Hepatocyte (in vitro differentiated cells): ENCODE measurements at regions not wholly inside any gene's neighbourhood (a gene's known extent, or its start where the extent isn't known, plus 50 kb on each side); places are given as distances from the start of the nearest gene placed in this dataset.

Source experiments
- CTCF ChIP-seq: fragments of 200-600 bp; sonication (generic); IDR thresholded peaks from 2 replicates; pipeline ENCODE4 v1.5.1; 2016; ENCODE audit warnings: antibody characterized with exemption, mild to moderate bottlenecking; ENCODE audit not compliant: poor library complexity
- EZH2 ChIP-seq: fragments of 200-600 bp; sonication (generic); IDR thresholded peaks from 2 replicates; pipeline ENCODE4 v1.6.1; 2016; ENCODE audit warnings: antibody characterized with exemption, mild to moderate bottlenecking, borderline replicate concordance

GRCh38 chr2:234308073-234308812 lies 188.6 kb downstream of the ARL4C start:
- TF ChIP-seq CTCF (no peak), EZH2 (no peak)
